Cardiac fibroblast (primary cell): ENCODE measurements at regions not wholly inside any gene's neighbourhood (a gene's known extent, or its start where the extent isn't known, plus 50 kb on each side); places are given as distances from the start of the nearest gene placed in this dataset.

Experiments
- DNase-seq, 2 donors: peaks; one replicate each; pipeline versions ENCODE4 v3.0.0 to v3.0.0-alpha.2; 2010; ENCODE audit warnings: low read depth in 2 of 2
- H3K4me3 ChIP-seq, 2 donors: replicated peaks in 1 of 2; 1 replicate in 1 of 2; 2 replicates in 1 of 2; pipeline ENCODE4 v1.5.1; 2011; ENCODE audit warnings: low read depth in 2 of 2, low read length in 2 of 2, mild to moderate bottlenecking in 2 of 2, moderate library complexity in 1 of 2
- CTCF ChIP-seq: IDR thresholded peaks from one replicate; pipeline ENCODE4 v1.5.1; 2011; ENCODE audit warnings: low read depth, mild to moderate bottlenecking, low read length, inconsistent platforms

DNA sequence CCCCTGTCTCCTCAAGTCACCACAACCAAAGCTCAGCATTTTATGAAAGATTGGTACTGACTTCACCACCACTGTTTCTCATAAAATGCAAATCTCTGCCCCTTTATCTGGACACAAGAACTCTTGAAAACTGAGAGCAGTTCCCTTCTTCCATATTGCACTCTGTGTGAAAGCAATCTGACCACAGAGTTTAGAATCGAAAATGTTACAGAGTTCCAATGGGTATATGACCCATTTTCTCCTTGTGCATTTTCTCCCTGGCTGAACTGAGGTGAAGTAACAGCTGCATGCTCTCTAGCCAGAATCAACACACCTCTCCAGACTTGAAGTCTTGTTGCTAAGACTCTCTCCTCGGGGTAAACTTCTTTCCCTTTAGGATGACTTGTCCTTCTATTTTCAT, 111.0 kb upstream of the PLCXD3 start:
- no peak for TF ChIP-seq CTCF

GRCh38 chr5:41617843-41618515, 107.6 kb upstream of the PLCXD3 start:
- no peak for TF ChIP-seq CTCF
- no peak for DNase-seq
- H3K4me3 ChIP-seq, result no peak overlapping the region

More for the DNA sequence above, 111.0 kb upstream of the PLCXD3 start:
- no peak overlapping the region for H3K4me3 ChIP-seq
- DNase-seq, result no peak

DNA sequence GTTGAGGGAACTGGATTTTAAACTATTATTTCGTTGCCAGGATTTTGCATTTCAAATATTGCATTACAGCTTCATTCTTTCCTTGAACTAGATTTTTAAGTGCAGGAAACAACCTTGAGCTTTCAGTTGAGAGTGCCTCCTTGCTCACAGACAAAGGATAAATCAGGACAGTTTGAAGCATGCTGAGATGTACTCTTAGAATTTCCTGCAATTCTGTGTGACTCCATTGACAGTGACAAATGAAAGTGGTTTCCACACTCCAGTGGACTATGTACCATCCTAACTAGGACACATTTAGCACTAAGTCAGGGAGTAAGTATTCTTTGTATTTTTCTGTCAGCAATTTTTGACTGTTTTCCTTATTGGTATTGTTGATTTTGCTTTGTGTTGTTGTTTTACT, 100.0 kb upstream of the PLCXD3 start:
- DNase-seq, result no peak
- H3K4me3 ChIP-seq, result no peak overlapping the region
- TF ChIP-seq CTCF, result no peak

- no peak overlapping the region for H3K4me3 ChIP-seq
- no peak for TF ChIP-seq CTCF
Observed at GRCh38 chr5:41600731-41601130, 90.3 kb upstream of the PLCXD3 start.

DNA sequence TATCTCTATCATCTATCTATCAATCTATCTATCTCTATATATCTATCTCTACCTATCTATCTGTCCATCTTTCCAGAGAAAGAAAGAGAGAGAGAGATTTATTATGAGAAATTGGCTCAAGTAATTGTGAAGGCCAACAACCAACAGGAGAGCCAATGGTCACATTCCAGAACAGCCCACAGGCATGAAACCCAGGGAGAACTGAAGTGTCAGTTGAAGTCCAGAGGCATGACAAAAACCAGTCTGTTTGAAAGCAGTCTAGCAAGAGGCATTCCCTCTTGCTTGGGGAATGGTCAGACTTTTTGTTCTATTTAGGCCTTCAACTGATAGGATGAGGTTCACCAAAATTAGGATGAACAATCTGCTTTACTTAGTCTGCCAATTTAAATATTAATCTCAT, 87.6 kb upstream of the PLCXD3 start:
- DNase-seq, result peak; percentile 53 to 76
- H3K4me3 ChIP-seq, result no peak overlapping the region
- TF ChIP-seq CTCF, result no peak

More at GRCh38 chr5:41600731-41601130, 90.3 kb upstream of the PLCXD3 start:
- DNase-seq, result no peak

- no peak for DNase-seq
Observed at GRCh38 chr5:41587668-41588067, 77.3 kb upstream of the PLCXD3 start.

More at GRCh38 chr5:41587668-41588067, 77.3 kb upstream of the PLCXD3 start:
- no peak overlapping the region for H3K4me3 ChIP-seq
- TF ChIP-seq CTCF, result no peak
